ENCODE measurements at regions not wholly inside any gene's neighbourhood (a gene's known extent, or its start where the extent isn't known, plus 50 kb on each side); places are given as distances from the start of the nearest gene placed in this dataset.

DNA sequence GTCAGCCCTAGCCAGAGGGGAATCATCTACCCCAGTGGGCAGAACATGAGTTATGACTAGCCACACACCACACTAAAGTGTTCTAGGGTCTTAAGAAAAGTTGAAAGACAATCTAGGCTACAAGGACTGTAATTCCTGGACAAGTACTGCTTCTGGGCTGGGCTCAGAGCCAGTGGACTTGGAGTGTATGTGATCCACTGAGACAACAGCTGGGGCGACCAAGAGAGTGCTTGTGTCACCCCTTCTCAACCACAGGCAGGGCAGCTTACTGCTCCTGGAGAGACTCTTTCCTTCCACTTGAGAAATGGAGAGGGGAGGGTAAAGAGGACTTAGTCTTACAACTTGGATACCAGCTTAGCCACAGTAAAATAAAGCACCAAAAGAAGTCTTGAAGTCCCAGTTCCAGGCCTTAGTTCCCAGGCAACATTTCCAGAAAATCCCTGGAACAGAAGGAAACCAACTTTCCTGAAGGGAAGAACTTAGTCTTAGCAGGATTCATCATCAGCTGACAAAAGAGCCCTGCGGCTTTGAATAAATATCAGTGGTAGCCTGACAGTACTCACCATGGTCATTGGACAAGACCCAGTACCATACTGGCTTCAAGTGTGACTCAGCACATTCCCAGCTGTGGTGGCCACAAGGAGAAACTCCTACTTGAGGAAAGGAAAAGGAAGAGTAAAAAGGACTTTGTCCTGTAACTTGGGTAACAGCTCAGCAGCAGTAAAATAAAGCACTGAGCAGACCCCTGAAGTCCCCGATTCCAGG lies 355.1 kb upstream of the ADGRB3 start:
- DNase-seq (ENCODE audit: low read depth) = peak; percentile 36
- no peak overlapping the region for H3K4me3 ChIP-seq (ENCODE audit: control insufficient read depth, low read depth, low read length)
- TF ChIP-seq, protein P1, sequence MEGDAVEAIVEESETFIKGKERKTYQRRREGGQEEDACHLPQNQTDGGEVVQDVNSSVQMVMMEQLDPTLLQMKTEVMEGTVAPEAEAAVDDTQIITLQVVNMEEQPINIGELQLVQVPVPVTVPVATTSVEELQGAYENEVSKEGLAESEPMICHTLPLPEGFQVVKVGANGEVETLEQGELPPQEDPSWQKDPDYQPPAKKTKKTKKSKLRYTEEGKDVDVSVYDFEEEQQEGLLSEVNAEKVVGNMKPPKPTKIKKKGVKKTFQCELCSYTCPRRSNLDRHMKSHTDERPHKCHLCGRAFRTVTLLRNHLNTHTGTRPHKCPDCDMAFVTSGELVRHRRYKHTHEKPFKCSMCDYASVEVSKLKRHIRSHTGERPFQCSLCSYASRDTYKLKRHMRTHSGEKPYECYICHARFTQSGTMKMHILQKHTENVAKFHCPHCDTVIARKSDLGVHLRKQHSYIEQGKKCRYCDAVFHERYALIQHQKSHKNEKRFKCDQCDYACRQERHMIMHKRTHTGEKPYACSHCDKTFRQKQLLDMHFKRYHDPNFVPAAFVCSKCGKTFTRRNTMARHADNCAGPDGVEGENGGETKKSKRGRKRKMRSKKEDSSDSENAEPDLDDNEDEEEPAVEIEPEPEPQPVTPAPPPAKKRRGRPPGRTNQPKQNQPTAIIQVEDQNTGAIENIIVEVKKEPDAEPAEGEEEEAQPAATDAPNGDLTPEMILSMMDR (conservative IDR thresholded peaks at IDR 0.05; ENCODE audit: control insufficient read depth, insufficient read depth, low read depth, low read length) = no peak

DNA sequence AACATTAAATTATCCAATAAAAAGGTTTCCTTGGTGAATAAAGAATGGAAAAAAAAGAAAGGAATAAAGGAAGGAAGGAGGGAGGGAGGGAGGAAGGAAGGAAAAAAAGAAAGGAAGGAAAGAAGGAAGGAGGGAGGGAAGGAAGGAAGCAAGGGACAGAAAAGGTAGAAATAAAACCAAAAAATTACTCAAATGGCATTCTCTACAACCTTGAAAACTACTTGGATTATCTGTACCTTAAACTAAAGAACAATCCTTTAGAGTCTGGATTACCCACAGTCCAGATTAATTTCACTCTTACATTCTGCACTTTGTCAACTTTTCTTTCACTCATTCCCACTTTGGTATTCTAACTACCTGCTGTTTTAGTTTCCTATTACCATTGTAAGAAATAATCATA lies 361.8 kb upstream of the ADGRB3 start:
- TF ChIP-seq, protein P1 (conservative IDR thresholded peaks at IDR 0.05; ENCODE audit: control insufficient read depth, insufficient read depth, low read depth, low read length) = no peak
- no peak for DNase-seq (ENCODE audit: low read depth)
- H3K4me3 ChIP-seq (ENCODE audit: control insufficient read depth, low read depth, low read length) = no peak overlapping the region

GRCh38 chr6:68256391-68256790 lies 378.7 kb upstream of the ADGRB3 start:
- DNase-seq (ENCODE audit: low read depth) = no peak
- H3K4me3 ChIP-seq (ENCODE audit: control insufficient read depth, low read depth, low read length) = no peak overlapping the region
- TF ChIP-seq, protein P1 (conservative IDR thresholded peaks at IDR 0.05; ENCODE audit: control insufficient read depth, insufficient read depth, low read depth, low read length) = no peak

DNA sequence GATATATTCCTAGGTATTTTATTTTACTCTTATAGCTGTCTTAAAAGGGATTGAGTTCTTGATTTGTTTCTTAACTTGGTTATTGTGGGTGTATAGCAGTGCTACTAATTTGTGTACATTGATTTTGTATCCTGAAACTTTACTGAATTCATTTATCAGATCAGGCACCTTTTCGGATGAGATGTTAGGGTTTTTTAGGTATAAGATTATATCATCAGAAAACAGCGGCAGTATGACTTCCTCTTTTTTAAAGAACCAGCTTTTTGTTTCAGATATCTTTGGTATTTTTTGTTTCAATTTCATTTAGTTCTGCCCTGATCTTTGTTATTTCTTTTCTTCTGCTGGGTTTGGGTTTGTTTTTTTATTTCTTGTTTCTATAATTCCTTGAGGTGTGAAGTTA lies 382.4 kb upstream of the ADGRB3 start:
- no peak overlapping the region for H3K4me3 ChIP-seq (ENCODE audit: control insufficient read depth, low read depth, low read length)
- no peak for DNase-seq (ENCODE audit: low read depth)
- TF ChIP-seq, protein P1 (conservative IDR thresholded peaks at IDR 0.05; ENCODE audit: control insufficient read depth, insufficient read depth, low read depth, low read length) = no peak

DNA sequence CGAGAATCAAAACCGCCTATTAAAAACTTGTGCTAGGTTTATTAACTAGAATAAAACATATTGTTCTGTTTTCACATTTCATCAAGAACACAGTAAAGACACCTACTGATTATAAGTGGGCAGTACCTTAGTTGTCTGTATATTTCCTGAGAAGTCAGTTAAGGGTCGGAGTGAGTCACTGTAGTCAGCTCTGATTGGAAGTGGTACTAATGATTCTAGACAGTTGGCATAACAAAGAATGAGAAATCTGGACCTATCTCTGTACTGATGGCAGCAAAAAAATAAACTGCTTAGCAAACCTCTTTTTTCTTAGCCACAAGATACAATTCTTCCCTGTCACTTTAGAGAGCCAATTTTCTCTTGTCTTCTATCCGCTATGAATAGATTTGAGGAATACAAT lies 387.3 kb upstream of the ADGRB3 start:
- TF ChIP-seq, protein P1 (conservative IDR thresholded peaks at IDR 0.05; ENCODE audit: control insufficient read depth, insufficient read depth, low read depth, low read length) = no peak
- no peak for DNase-seq (ENCODE audit: low read depth)
- H3K4me3 ChIP-seq (ENCODE audit: control insufficient read depth, low read depth, low read length) = no peak overlapping the region

DNA sequence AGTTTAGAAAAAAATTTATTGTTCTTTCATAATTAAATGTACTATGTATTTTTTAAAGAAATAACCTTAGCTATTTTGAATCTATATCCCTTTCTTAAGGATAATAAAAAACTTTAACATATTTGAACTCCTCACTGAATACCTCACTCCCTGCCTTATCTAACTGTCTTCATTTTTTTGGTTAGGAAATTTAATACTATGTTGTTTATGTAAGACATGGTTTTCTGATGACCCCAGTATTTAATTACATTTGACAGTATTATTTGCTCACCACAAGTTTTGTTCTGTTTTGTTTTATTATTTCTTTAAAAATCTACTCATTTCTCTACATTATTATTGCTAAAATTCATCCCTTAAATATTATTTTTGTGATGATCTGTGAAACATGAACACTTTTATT lies 394.4 kb upstream of the ADGRB3 start:
- DNase-seq (ENCODE audit: low read depth) = no peak
- TF ChIP-seq, protein P1 (conservative IDR thresholded peaks at IDR 0.05; ENCODE audit: control insufficient read depth, insufficient read depth, low read depth, low read length) = no peak
- no peak overlapping the region for H3K4me3 ChIP-seq (ENCODE audit: control insufficient read depth, low read depth, low read length)
